GM19351 (cell line): ENCODE measurements at regions not wholly inside any gene's neighbourhood (a gene's known extent, or its start where the extent isn't known, plus 50 kb on each side); places are given as distances from the start of the nearest gene placed in this dataset.

Source experiments
- ATAC-seq: cut with Tn5 transposase; IDR thresholded peaks from one replicate; pipeline ENCODE4 v1.9.1; 2021; ENCODE audit warnings: mild to moderate bottlenecking, moderate library complexity; ENCODE audit not compliant: unreplicated experiment

DNA sequence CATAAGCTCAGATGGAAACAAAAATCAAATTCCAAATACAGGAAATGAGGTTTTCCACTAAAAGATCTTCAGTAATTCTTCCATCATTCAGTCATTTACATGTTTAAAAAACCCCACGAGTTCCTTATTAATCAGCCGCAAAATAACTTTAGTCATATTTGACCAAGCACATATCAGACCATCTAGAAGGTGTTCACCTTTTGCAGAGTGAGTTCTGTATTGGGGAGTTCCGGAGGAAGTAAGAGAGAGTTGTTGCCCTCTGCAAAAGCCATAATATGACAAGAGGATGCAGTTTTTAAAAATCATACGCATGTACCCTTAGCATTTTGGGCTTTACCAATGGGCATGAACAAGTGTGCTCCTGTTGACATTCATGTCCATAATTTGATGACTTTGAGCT lies 61.6 kb downstream of the CCR1 start:
- ATAC-seq, result no peak

DNA sequence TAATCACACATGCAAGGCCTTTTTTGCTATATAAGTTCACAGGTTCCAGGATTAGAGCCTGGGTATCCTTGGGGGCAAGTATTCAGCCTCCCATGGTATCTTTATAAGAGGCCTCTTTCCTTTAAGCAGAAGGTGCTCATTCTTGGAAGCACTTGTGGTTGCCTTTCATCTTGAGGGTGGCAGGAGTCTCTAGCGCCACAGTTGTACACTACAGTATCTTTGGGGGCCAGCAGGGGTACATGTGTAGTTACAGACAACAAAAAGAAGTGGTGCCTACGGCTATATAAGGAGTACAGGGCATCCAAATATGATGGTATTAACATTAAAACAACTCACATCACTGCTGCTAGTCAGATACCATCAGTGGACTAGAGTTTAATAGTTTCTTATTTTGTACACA lies 62.1 kb downstream of the CCR1 start:
- ATAC-seq, result no peak

GRCh38 chr3:46145147-46145546 lies 63.0 kb downstream of the CCR1 start:
- ATAC-seq, result no peak

DNA sequence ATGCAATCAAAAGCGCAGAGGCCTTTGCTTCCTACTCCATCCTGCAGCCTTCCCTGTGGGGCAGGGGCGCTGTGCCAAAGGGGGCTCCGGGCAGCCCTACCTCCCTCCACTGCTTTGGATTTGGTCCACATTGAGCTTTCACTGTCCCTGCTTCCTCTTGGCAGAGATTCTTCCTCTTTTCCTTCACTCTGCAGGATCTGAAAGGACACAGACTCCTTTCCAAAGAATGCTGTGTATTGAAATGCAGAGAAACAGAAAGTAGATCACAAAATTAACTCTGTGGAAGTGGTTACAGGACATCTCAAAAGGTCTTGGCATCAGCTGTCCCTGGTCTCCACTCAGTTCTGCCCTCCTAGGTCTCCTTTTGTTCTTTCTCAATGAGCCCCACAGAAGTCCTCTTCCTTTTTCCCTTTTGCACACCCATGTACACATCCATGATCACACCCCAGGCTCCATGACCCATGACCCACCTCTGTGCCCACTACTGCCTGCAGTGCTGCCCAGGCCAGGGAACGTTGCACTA lies 64.1 kb downstream of the CCR1 start:
- ATAC-seq, result no peak

- no peak for ATAC-seq
Measured at GRCh38 chr3:46141813-46142212, 66.3 kb downstream of the CCR1 start.

DNA sequence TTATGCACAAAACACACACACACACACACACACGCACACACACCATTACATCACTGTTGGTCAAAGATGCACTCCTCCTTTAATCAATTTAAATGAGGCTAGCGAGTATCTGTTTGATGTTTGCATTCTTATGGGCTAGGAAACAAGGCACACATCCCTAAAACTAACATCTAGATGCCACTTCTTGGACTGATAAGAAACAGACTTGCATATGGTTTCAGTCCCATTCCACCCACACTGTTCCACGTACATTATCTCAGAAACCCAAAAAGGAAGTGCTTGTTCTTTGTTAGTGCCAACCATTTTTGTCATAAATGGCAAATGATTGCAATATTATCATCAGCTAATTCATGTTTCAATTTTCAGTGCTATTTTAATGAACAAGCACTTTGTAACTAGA lies 69.5 kb downstream of the CCR1 start:
- no peak for ATAC-seq

DNA sequence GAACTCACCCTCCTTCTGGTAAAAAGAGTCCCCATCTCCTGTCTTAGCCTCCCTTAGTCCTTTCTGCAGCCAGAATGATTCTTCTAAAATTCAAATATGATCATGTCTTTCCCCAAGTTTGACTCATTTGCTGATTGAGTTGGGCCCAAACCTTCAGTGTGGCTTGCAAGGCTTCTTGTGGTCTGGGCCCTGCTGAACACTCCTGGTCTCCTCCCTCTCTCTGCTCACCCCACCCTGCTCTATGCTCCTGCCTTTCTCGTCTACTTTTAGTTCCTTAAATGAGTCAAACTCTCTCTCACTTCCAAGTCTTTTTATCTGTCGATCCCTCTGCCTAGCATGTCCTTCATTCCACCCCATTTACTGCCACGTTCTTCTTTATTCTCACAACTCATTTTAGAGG lies 72.6 kb downstream of the CCR1 start:
- ATAC-seq, result no peak

GRCh38 chr3:46133285-46133684 lies 74.8 kb downstream of the CCR1 start:
- no peak for ATAC-seq

- no peak for ATAC-seq
Measured at GRCh38 chr3:46132565-46132964, 75.5 kb downstream of the CCR1 start.

DNA sequence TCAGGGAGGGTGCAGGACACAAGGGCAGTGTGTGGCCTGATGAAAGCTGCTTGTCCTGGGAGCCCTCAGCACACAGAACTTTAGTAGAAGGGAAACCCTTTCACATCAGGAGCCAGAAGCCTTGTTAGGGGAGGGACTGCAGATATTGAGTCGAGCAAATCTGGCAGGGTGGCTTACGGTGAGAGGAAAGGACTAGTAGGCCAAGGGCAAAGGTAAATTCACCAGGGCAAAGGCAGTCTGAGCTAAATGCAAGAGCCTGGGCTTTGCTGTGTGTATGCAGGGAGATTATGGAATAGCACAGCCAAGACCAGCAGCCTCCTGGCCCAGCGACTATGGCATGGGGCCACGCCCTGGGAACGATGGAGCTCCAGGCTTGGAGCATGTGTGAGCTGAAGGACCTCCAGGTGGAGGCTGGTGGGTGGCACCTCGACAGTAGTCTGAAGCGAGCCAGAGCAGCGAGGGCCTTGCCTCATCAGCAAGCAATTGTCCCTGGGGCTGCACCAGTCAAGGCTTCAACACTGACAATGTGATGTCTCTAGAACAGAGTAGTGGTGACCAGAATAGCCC lies 76.1 kb downstream of the CCR1 start:
- no peak for ATAC-seq

GRCh38 chr3:46130631-46131310 lies 77.3 kb downstream of the CCR1 start:
- no peak for ATAC-seq

DNA sequence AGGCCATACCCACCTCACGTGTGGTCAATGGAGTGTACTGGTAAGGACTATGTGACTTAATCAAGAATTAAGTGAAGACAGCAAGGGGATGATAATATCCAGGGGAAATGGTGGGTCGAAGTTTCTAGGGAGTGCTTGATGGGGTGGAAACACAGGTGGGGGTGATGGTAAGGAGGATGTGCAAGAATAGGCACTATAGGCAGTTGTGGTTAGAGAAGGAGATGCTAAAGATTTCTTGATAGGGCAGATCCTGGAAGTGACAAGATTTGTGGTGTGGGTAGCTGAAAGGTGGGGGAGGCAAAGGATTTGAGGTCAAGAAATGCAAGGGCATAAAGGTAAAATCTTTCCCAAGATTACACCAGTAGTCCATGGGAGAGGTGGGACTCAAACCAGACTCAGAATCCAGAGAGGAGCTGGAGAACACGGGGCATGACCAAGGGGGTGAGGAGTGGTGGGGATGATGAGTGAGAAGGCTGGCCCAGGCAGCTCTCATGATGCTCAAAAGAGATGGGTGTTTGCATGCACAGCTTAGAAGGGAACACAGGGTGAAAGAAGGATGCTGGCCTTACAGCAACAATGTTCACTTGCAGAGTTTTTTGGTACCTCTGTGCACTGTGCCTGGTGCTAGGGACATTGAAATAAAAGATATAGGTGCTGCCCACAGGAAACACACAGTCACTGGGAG lies 78.4 kb downstream of the CCR1 start:
- no peak for ATAC-seq

DNA sequence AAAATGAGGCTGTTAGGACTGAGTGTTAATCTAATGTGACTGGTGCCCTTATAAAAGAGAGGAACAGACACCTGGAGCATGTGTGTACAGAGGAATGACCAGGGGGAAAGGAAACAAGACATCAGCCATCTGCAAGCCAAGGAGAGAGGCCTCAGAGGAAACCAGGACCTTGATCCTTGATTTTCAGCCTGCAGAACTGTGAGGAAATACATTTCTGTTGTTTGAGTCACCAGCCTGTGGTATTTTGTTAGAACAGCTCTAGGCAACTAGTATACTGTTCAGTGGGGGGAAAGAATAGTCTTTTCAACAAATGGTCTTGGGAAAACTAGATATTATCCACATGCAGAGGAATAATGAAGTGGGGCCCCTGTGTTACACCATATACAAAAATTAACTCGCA lies 80.6 kb downstream of the CCR1 start:
- ATAC-seq, result no peak

GRCh38 chr3:46124216-46125177 lies 83.6 kb downstream of the CCR1 start:
- no peak for ATAC-seq

- ATAC-seq, result no peak
Measured at GRCh38 chr3:46123646-46124045, 84.5 kb downstream of the CCR1 start.

- ATAC-seq, result no peak
Measured at GRCh38 chr3:46122091-46122490, 86.0 kb downstream of the CCR1 start.

- no peak for ATAC-seq
Measured at GRCh38 chr3:46120983-46121382, 87.1 kb downstream of the CCR1 start.

GRCh38 chr3:46119709-46120498 lies 88.2 kb downstream of the CCR1 start:
- ATAC-seq, result no peak

DNA sequence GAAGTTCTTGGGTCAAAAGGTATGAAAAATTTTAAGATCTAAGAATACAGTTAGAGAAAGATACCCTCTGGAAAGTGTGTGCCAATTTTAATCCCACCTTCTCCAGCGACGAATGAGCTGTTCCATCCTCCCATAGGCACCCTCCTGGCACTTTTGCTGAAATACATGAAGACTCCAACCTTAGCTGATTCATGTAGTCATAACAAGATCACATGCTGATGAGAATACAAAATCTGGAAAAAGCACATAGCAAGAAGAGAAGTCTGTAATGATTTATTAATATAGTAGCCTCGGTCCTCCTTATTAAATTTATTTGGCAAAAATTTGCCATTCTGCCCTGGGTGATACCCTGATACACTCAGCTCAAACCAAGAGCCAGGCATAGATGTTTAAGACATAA lies 88.9 kb downstream of the CCR1 start:
- ATAC-seq, result no peak

DNA sequence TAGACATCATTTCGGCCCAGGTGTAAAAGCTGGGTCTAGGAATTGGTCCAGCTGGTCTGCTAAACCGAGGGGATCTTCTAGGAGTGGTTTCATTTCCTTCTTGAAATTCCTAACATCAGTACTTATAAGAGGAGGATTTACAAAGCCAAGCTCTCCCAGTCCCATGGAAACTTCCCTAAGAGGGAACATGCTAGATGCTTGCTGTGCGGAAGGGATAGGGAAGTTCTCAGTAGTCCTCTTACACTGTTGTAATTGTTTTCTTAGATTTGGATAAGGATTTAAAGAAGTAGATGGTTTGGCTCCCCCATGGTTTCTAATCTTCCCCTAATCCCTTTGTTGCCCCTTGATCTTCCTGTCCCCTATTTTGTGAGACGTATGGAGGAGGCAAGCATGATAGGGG lies 89.7 kb upstream of the XCR1 start:
- no peak for ATAC-seq
